WTC11 (cell line): ENCODE measurements at regions not wholly inside any gene's neighbourhood (a gene's known extent, or its start where the extent isn't known, plus 50 kb on each side); places are given as distances from the start of the nearest gene placed in this dataset.

Experiments used
- ATAC-seq: fragments of 200-7000 bp; cut with Tn5 transposase; 2 replicates; pipeline ENCODE4 v1.10.0; 2021; ENCODE audit warnings: mild to moderate bottlenecking, moderate library complexity
- CTCF ChIA-PET: fragments of 300-600 bp; sonication (Branson Sonifier 250); formaldehyde crosslinking; loops from one replicate; lab custom pipeline; 2021; ENCODE audit warnings: antibody characterized with exemption; lab: Charles Lee
- POLR2A ChIA-PET: fragments of 350-600 bp; sonication (Branson Sonifier 250); formaldehyde crosslinking; loops from one replicate; lab custom pipeline; 2021; ENCODE audit warnings: antibody characterized with exemption; lab: Charles Lee
- DNase-seq: peaks from one replicate; pipeline ENCODE4 v3.0.0; 2021; ENCODE audit warnings: low spot score
- H3K27ac Mint-ChIP-seq: 2 replicates; pipeline ENCODE4 v1.8.0; 2021; ENCODE audit warnings: mixed read lengths
- H3K27me3 Mint-ChIP-seq: 2 replicates; pipeline ENCODE4 v1.8.0; 2021; ENCODE audit warnings: low read depth, mild to moderate bottlenecking, moderate library complexity, mixed read lengths
- H3K36me3 Mint-ChIP-seq: 2 replicates; pipeline ENCODE4 v1.8.0; 2021; ENCODE audit warnings: mixed read lengths
- H3K4me1 Mint-ChIP-seq: 2 replicates; pipeline ENCODE4 v1.8.0; 2022; ENCODE audit warnings: mixed read lengths
- H3K4me3 Mint-ChIP-seq: 2 replicates; pipeline ENCODE4 v1.8.0; 2021; ENCODE audit warnings: mild to moderate bottlenecking, moderate library complexity, mixed read lengths
- H3K9me3 Mint-ChIP-seq: 2 replicates; pipeline ENCODE4 v1.8.0; 2021; ENCODE audit warnings: mixed read lengths
- CREB1 ChIP-seq: sonication (generic); formaldehyde crosslinking; IDR thresholded peaks from 2 replicates; pipeline ENCODE4 v1.8.0; 2023; ENCODE audit warnings: mild to moderate bottlenecking, missing genetic modification reagents
- EMX1 ChIP-seq: fragments of 250-450 bp; sonication (Bioruptor Pico); IDR thresholded peaks from 2 replicates; pipeline ENCODE4 v1.8.0; 2021; ENCODE audit warnings: mild to moderate bottlenecking
- ETV6 ChIP-seq: sonication (generic); formaldehyde crosslinking; IDR thresholded peaks from 2 replicates; pipeline ENCODE4 v1.8.1; 2022; ENCODE audit warnings: mild to moderate bottlenecking, missing genetic modification reagents
- GTF2I ChIP-seq: fragments of 250-450 bp; sonication (Bioruptor Pico); conservative IDR thresholded peaks from 2 replicates; pipeline ENCODE4 v1.4.0; 2021; ENCODE audit warnings: mild to moderate bottlenecking
- HMGA2 ChIP-seq: fragments of 250-450 bp; sonication (Bioruptor Pico); IDR thresholded peaks from 2 replicates; pipeline ENCODE4 v1.4.0; 2021; ENCODE audit warnings: mild to moderate bottlenecking, moderate library complexity
- JUN ChIP-seq: sonication (generic); formaldehyde crosslinking; IDR thresholded peaks from 2 replicates; pipeline ENCODE4 v1.8.0; 2023; ENCODE audit warnings: mild to moderate bottlenecking, missing genetic modification reagents
- KAT7 ChIP-seq: sonication (generic); formaldehyde crosslinking; IDR thresholded peaks from 2 replicates; pipeline ENCODE4 v1.8.1; 2023; ENCODE audit warnings: missing genetic modification reagents, mild to moderate bottlenecking, borderline replicate concordance
- MYBL2 ChIP-seq: sonication (generic); formaldehyde crosslinking; IDR thresholded peaks from 2 replicates; pipeline ENCODE4 v1.8.1; 2023; ENCODE audit warnings: mild to moderate bottlenecking, moderate library complexity, missing genetic modification reagents
- NR3C1 ChIP-seq: sonication (generic); formaldehyde crosslinking; conservative IDR thresholded peaks from 2 replicates; pipeline ENCODE4 v1.8.1; 2023; ENCODE audit warnings: low read depth, mild to moderate bottlenecking, missing genetic modification reagents
- SMAD4 ChIP-seq: sonication (generic); formaldehyde crosslinking; IDR thresholded peaks from 2 replicates; pipeline ENCODE4 v1.8.0; 2022; ENCODE audit warnings: mild to moderate bottlenecking, missing genetic modification reagents
- SP1 ChIP-seq: sonication (generic); formaldehyde crosslinking; conservative IDR thresholded peaks from 2 replicates; pipeline ENCODE4 v1.8.1; 2022; ENCODE audit warnings: missing genetic modification reagents
- TEAD1 ChIP-seq: sonication (generic); formaldehyde crosslinking; IDR thresholded peaks from 2 replicates; pipeline ENCODE4 v1.8.0; 2022; ENCODE audit warnings: mild to moderate bottlenecking, missing genetic modification reagents
- TEAD4 ChIP-seq: sonication (generic); formaldehyde crosslinking; IDR thresholded peaks from 2 replicates; pipeline ENCODE4 v1.8.0; 2022; ENCODE audit warnings: mild to moderate bottlenecking, missing genetic modification reagents
- TP53 ChIP-seq: sonication (generic); formaldehyde crosslinking; IDR thresholded peaks from 2 replicates; pipeline ENCODE4 v1.8.1; 2023; ENCODE audit warnings: mild to moderate bottlenecking, missing genetic modification reagents
- ZNF121 ChIP-seq: sonication (generic); formaldehyde crosslinking; IDR thresholded peaks from 2 replicates; pipeline ENCODE4 v1.8.0; 2023; ENCODE audit warnings: missing genetic modification reagents
- ZNF219 ChIP-seq: sonication (generic); formaldehyde crosslinking; IDR thresholded peaks from 2 replicates; pipeline ENCODE4 v1.8.0; 2023; ENCODE audit warnings: missing genetic modification reagents, mild to moderate bottlenecking, borderline replicate concordance
- ZNF263 ChIP-seq: sonication (generic); formaldehyde crosslinking; IDR thresholded peaks from 2 replicates; pipeline ENCODE4 v1.8.1; 2022; ENCODE audit warnings: low read depth, mild to moderate bottlenecking, moderate library complexity, missing genetic modification reagents
- ZNF396 ChIP-seq: fragments of 250-450 bp; sonication (Bioruptor Pico); IDR thresholded peaks from 2 replicates; pipeline ENCODE4 v1.8.0; 2021; ENCODE audit warnings: mild to moderate bottlenecking, moderate library complexity, borderline replicate concordance
- ZNF423 ChIP-seq: fragments of 250-450 bp; sonication (Bioruptor Pico); IDR thresholded peaks from 2 replicates; pipeline ENCODE4 v2.1.2; 2022; ENCODE audit warnings: mild to moderate bottlenecking, moderate library complexity
- ZNF671 ChIP-seq: fragments of 250-450 bp; sonication (Bioruptor Pico); IDR thresholded peaks from 2 replicates; pipeline ENCODE4 v1.8.0; 2021; ENCODE audit warnings: mild to moderate bottlenecking
- TF ChIP-seq, protein P1 (sequence below): sonication (generic); formaldehyde crosslinking; IDR thresholded peaks from 2 replicates; pipeline ENCODE4 v1.8.1; 2022; ENCODE audit warnings: low read depth, missing genetic modification reagents, borderline replicate concordance
- TF ChIP-seq, protein P2 (sequence below): sonication (generic); formaldehyde crosslinking; IDR thresholded peaks from 2 replicates; pipeline ENCODE4 v1.8.1; 2022; ENCODE audit warnings: low read depth, mild to moderate bottlenecking, moderate library complexity, missing genetic modification reagents, borderline replicate concordance
- TF ChIP-seq, protein P3 (sequence below): sonication (generic); formaldehyde crosslinking; IDR thresholded peaks from 2 replicates; pipeline ENCODE4 v1.8.1; 2023; ENCODE audit warnings: mild to moderate bottlenecking, missing genetic modification reagents, moderate library complexity
- TF ChIP-seq, protein P4 (sequence below): sonication (generic); formaldehyde crosslinking; IDR thresholded peaks from 2 replicates; pipeline ENCODE4 v1.8.0; 2022; ENCODE audit warnings: mild to moderate bottlenecking, missing genetic modification reagents
- TF ChIP-seq, protein P5 (sequence below): fragments of 200-600 bp; IDR thresholded peaks from 2 replicates; pipeline ENCODE4 v1.8.0; 2022; ENCODE audit warnings: antibody characterized with exemption
- TF ChIP-seq, protein P6 (sequence below): sonication (generic); formaldehyde crosslinking; IDR thresholded peaks from 2 replicates; pipeline ENCODE4 v1.8.0; 2023; ENCODE audit warnings: missing genetic modification reagents

DNA sequence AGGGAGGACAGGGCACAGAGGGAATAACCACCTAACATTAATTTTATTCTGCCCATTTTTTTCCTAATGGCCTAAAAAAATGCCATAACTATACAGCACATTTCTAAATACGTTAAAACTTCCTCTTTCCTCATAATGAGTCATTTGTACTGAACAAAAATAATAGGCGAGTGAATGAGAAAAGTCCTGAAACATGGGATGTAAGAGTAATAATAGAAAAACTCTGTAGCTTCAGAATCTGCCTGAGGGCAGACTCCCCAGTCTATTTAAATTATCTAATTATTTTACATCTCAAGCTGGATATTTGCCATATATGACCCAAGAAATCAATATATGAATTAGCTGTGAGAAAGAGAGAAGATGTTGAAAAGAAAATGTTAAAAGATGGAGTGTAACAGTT, 285.1 kb downstream of the TMX3 start (continued):
- TF ChIP-seq, protein P1, sequence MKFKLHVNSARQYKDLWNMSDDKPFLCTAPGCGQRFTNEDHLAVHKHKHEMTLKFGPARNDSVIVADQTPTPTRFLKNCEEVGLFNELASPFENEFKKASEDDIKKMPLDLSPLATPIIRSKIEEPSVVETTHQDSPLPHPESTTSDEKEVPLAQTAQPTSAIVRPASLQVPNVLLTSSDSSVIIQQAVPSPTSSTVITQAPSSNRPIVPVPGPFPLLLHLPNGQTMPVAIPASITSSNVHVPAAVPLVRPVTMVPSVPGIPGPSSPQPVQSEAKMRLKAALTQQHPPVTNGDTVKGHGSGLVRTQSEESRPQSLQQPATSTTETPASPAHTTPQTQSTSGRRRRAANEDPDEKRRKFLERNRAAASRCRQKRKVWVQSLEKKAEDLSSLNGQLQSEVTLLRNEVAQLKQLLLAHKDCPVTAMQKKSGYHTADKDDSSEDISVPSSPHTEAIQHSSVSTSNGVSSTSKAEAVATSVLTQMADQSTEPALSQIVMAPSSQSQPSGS (CRISPR knock-in tag), result no peak
- no peak for TF ChIP-seq TEAD1 (CRISPR knock-in tag)

DNA sequence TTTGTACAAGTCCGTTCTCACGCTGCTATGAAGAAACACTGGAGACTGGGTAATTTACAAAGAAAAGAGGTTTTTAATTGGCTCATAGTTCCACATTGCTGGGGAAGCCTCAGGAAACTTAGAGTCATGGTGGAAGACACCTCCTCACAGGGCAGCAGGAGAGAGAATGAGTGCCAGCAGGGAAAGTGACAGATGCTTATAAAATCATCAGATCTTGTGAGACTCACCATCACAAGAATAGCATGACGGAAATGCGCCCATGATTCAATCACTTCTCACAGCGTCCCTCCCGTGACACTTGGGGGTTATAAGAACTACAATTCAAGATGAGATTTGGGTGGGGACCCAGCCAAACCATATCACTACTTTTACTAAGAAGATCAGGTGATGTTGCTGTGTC, 285.8 kb downstream of the TMX3 start:
- ATAC-seq, result no peak
- no peak overlapping the region for H3K27ac Mint-ChIP-seq
- no peaks in the 10 kb centered on the region for H3K27me3 Mint-ChIP-seq
- TF ChIP-seq ZNF121 (CRISPR knock-in tag) (no peak), TEAD4 (CRISPR knock-in tag) (no peak), ETV6 (CRISPR knock-in tag) (no peak), KAT7 (CRISPR knock-in tag) (no peak), EMX1 (CRISPR knock-in tag) (no peak), GTF2I (CRISPR knock-in tag) (no peak), CREB1 (CRISPR knock-in tag) (no peak), ZNF671 (no peak), HMGA2 (no peak), ZNF396 (CRISPR knock-in tag) (no peak), TP53 (CRISPR knock-in tag) (no peak), ZNF219 (CRISPR knock-in tag) (no peak), TEAD1 (CRISPR knock-in tag) (no peak), ZNF423 (CRISPR knock-in tag) (no peak)
- TF ChIP-seq, protein P2, sequence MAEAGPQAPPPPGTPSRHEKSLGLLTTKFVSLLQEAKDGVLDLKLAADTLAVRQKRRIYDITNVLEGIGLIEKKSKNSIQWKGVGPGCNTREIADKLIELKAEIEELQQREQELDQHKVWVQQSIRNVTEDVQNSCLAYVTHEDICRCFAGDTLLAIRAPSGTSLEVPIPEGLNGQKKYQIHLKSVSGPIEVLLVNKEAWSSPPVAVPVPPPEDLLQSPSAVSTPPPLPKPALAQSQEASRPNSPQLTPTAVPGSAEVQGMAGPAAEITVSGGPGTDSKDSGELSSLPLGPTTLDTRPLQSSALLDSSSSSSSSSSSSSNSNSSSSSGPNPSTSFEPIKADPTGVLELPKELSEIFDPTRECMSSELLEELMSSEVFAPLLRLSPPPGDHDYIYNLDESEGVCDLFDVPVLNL, result no peak
- TF ChIP-seq, protein P3, sequence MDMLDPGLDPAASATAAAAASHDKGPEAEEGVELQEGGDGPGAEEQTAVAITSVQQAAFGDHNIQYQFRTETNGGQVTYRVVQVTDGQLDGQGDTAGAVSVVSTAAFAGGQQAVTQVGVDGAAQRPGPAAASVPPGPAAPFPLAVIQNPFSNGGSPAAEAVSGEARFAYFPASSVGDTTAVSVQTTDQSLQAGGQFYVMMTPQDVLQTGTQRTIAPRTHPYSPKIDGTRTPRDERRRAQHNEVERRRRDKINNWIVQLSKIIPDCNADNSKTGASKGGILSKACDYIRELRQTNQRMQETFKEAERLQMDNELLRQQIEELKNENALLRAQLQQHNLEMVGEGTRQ, result no peak
- TF ChIP-seq, protein P4, sequence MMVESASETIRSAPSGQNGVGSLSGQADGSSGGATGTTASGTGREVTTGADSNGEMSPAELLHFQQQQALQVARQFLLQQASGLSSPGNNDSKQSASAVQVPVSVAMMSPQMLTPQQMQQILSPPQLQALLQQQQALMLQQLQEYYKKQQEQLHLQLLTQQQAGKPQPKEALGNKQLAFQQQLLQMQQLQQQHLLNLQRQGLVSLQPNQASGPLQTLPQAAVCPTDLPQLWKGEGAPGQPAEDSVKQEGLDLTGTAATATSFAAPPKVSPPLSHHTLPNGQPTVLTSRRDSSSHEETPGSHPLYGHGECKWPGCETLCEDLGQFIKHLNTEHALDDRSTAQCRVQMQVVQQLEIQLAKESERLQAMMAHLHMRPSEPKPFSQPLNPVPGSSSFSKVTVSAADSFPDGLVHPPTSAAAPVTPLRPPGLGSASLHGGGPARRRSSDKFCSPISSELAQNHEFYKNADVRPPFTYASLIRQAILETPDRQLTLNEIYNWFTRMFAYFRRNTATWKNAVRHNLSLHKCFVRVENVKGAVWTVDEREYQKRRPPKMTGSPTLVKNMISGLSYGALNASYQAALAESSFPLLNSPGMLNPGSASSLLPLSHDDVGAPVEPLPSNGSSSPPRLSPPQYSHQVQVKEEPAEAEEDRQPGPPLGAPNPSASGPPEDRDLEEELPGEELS (CRISPR knock-in tag), result no peak
- TF ChIP-seq, protein P5, sequence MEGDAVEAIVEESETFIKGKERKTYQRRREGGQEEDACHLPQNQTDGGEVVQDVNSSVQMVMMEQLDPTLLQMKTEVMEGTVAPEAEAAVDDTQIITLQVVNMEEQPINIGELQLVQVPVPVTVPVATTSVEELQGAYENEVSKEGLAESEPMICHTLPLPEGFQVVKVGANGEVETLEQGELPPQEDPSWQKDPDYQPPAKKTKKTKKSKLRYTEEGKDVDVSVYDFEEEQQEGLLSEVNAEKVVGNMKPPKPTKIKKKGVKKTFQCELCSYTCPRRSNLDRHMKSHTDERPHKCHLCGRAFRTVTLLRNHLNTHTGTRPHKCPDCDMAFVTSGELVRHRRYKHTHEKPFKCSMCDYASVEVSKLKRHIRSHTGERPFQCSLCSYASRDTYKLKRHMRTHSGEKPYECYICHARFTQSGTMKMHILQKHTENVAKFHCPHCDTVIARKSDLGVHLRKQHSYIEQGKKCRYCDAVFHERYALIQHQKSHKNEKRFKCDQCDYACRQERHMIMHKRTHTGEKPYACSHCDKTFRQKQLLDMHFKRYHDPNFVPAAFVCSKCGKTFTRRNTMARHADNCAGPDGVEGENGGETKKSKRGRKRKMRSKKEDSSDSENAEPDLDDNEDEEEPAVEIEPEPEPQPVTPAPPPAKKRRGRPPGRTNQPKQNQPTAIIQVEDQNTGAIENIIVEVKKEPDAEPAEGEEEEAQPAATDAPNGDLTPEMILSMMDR, result no peak
- no peaks in the 10 kb centered on the region; the same call in 1 of the 2 replicates for H3K4me1 Mint-ChIP-seq
- no peaks in the 10 kb centered on the region for H3K36me3 Mint-ChIP-seq
- H3K4me3 Mint-ChIP-seq, result no peak overlapping the region
- ChIA-PET POLR2A (no interaction called here), CTCF (no interaction called here)
- no peaks in the 10 kb centered on the region for H3K9me3 Mint-ChIP-seq
- DNase-seq, result no peak

DNA sequence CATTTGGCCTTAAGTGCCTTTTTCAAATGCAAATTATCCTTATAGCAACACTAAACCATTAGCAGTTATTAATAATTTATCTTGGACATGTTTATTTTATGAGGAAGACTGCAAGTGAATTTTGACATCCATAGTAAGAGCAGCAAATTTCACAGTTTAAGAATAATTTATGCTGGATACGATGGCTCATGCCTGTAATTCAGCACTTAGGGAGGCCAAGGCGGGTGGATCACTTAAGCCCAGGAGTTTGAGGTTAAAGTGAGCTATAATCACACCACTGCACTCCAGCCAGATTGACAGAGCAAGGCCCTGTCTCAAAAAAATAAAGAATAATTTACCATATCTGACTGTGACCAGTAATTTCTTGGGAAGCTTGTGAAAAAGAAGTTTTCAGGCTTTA, 286.2 kb downstream of the TMX3 start:
- no peaks in the 10 kb centered on the region; the same call in 1 of the 2 replicates for H3K4me1 Mint-ChIP-seq
- no peak overlapping the region for H3K4me3 Mint-ChIP-seq
- ChIA-PET POLR2A (no interaction called here), CTCF (no interaction called here)
- H3K36me3 Mint-ChIP-seq, result no peaks in the 10 kb centered on the region
- no peaks in the 10 kb centered on the region for H3K27me3 Mint-ChIP-seq
- no peak for DNase-seq
- no peaks in the 10 kb centered on the region for H3K9me3 Mint-ChIP-seq
- ATAC-seq, result no peak
- H3K27ac Mint-ChIP-seq, result no peak overlapping the region
- TF ChIP-seq ZNF263 (no peak), NR3C1 (CRISPR knock-in tag) (no peak), SMAD4 (no peak), SP1 (CRISPR knock-in tag) (no peak), MYBL2 (CRISPR knock-in tag) (no peak), JUN (CRISPR knock-in tag) (no peak)
- TF ChIP-seq, protein P6, sequence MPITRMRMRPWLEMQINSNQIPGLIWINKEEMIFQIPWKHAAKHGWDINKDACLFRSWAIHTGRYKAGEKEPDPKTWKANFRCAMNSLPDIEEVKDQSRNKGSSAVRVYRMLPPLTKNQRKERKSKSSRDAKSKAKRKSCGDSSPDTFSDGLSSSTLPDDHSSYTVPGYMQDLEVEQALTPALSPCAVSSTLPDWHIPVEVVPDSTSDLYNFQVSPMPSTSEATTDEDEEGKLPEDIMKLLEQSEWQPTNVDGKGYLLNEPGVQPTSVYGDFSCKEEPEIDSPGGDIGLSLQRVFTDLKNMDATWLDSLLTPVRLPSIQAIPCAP (CRISPR knock-in tag), result no peak
